Calu3 (cell line): ENCODE measurements at regions not wholly inside any gene's neighbourhood (a gene's known extent, or its start where the extent isn't known, plus 50 kb on each side); places are given as distances from the start of the nearest gene placed in this dataset.

Experiments used
- BruUV-seq: library from RNA; stranded (reverse); fragments of 400-500 nt; replicated peaks from 2 replicates; lab custom pipeline; 2021; lab: Mats Ljungman, UMichigan
- CTCF ChIA-PET: fragments of 300-600 bp; sonication (Branson Sonifier 250); formaldehyde crosslinking; loops from one replicate; lab custom pipeline; 2022; ENCODE audit warnings: antibody characterized with exemption; lab: Charles Lee
- DNase-seq: peaks from one replicate; pipeline ENCODE4 v3.0.0; 2022
- H3K27ac Mint-ChIP-seq: one replicate; pipeline ENCODE4 v1.8.0; 2022; ENCODE audit warnings: mixed read lengths; ENCODE audit not compliant: unreplicated experiment
- H3K27me3 Mint-ChIP-seq: one replicate; pipeline ENCODE4 v1.8.0; 2022; ENCODE audit warnings: mixed read lengths; ENCODE audit not compliant: unreplicated experiment
- H3K36me3 Mint-ChIP-seq: one replicate; pipeline ENCODE4 v1.8.0; 2022; ENCODE audit warnings: mild to moderate bottlenecking, moderate library complexity, mixed read lengths; ENCODE audit not compliant: insufficient read depth, unreplicated experiment
- H3K4me1 Mint-ChIP-seq: one replicate; pipeline ENCODE4 v1.8.0; 2022; ENCODE audit warnings: mild to moderate bottlenecking, low read depth, mixed read lengths; ENCODE audit not compliant: unreplicated experiment
- H3K4me3 Mint-ChIP-seq: one replicate; pipeline ENCODE4 v1.8.0; 2022; ENCODE audit warnings: mild to moderate bottlenecking, low read depth, moderate library complexity, mixed read lengths; ENCODE audit not compliant: unreplicated experiment
- H3K9me3 Mint-ChIP-seq: one replicate; pipeline ENCODE4 v1.8.0; 2022; ENCODE audit warnings: low read depth, mixed read lengths; ENCODE audit not compliant: unreplicated experiment
- CTCF ChIP-seq: fragments of 200-600 bp; IDR thresholded peaks from one replicate; pipeline ENCODE4 v1.8.0; 2022; ENCODE audit warnings: antibody characterized with exemption; ENCODE audit not compliant: unreplicated experiment
- intact Hi-C: fragments of 100-400 bp; cut with micrococcal nuclease; formaldehyde crosslinking; loops from one replicate; pipeline ENCODE4 v1.10.0; 2022; ENCODE audit not compliant: unreplicated experiment

- no peak for DNase-seq
- intact Hi-C loops = no loop called here
- Mint-ChIP-seq H3K4me1 (no peaks in the 10 kb centered on the region), H3K27ac (no peak overlapping the region), H3K36me3 (no peaks in the 10 kb centered on the region), H3K9me3 (peaks cover 2% of the 10 kb centered on the region), H3K27me3 (no peaks in the 10 kb centered on the region), H3K4me3 (no peak overlapping the region)
- CTCF ChIA-PET = no interaction called here
- no TSS peak for BruUV-seq
- no peak for TF ChIP-seq CTCF
Observed at GRCh38 chr5:38119836-38120235, 138.5 kb upstream of the EGFLAM start.

- H3K4me1 Mint-ChIP-seq = peaks cover 7% of the 10 kb centered on the region
- CTCF ChIA-PET = no interaction called here
Observed at GRCh38 chr5:38117784-38118479, 140.4 kb upstream of the EGFLAM start.

GRCh38 chr5:38115318-38115827 is 143.0 kb upstream of the EGFLAM start:
- intact Hi-C loops = no loop called here
- Mint-ChIP-seq H3K4me3 (no peak overlapping the region), H3K27ac (no peak overlapping the region), H3K9me3 (no peaks in the 10 kb centered on the region), H3K27me3 (no peaks in the 10 kb centered on the region), H3K36me3 (peaks cover 4% of the 10 kb centered on the region), H3K4me1 (peaks cover 7% of the 10 kb centered on the region)
- CTCF ChIA-PET = interaction anchor here (0.6 kb wide), 2 partner anchors 93 to 507 kb away, joined by 4 to 5 read pairs; no protein-coding TSS in a partner anchor
- no peak for TF ChIP-seq CTCF
- no peak for DNase-seq
- BruUV-seq = no TSS peak

More at GRCh38 chr5:38117784-38118479, 140.4 kb upstream of the EGFLAM start:
- peaks cover 4% of the 10 kb centered on the region for H3K36me3 Mint-ChIP-seq
- no peak for DNase-seq
- BruUV-seq = no TSS peak
- H3K9me3 Mint-ChIP-seq = peaks cover 2% of the 10 kb centered on the region
- no peak for TF ChIP-seq CTCF
- no peaks in the 10 kb centered on the region for H3K27me3 Mint-ChIP-seq
- no peak overlapping the region for H3K4me3 Mint-ChIP-seq
- no peak overlapping the region for H3K27ac Mint-ChIP-seq
- intact Hi-C loops = no loop called here

GRCh38 chr5:38113880-38114279 is 144.5 kb upstream of the EGFLAM start:
- Mint-ChIP-seq H3K27me3 (no peaks in the 10 kb centered on the region), H3K4me3 (no peak overlapping the region), H3K9me3 (no peaks in the 10 kb centered on the region), H3K36me3 (peaks cover 4% of the 10 kb centered on the region), H3K4me1 (peaks cover 7% of the 10 kb centered on the region), H3K27ac (no peak overlapping the region)
- no TSS peak for BruUV-seq
- no peak for DNase-seq
- CTCF ChIA-PET = no interaction called here
- no peak for TF ChIP-seq CTCF
- intact Hi-C loops = no loop called here
